ENCODE measurements at regions not wholly inside any gene's neighbourhood (a gene's known extent, or its start where the extent isn't known, plus 50 kb on each side); places are given as distances from the start of the nearest gene placed in this dataset.

GRCh38 chr6:92708945-92709344 lies 710.4 kb downstream of the EPHA7 start:
- Histone ChIP-seq H4K20me1 (no peaks in the 10 kb centered on the region), H3K27ac (no peak overlapping the region), H3K9ac (no peak overlapping the region), H3K4me1 (no peaks in the 10 kb centered on the region), H3K4me3 (no peak overlapping the region), H3K4me2 (no peak overlapping the region), H3K36me3 (no peaks in the 10 kb centered on the region), H3K27me3 (no peaks in the 10 kb centered on the region), H3K9me3 (replicated peaks in 1 of 11) (no peaks in the 10 kb centered on the region)
- TF ChIP-seq Cebpa-rat (IDR thresholded peaks at IDR 0.05) = no peak

- Histone ChIP-seq H3K27ac (no peak overlapping the region), H3K9me3 (replicated peaks in 1 of 11) (no peaks in the 10 kb centered on the region), H3K4me3 (no peak overlapping the region), H3K4me1 (no peaks in the 10 kb centered on the region), H3K36me3 (no peaks in the 10 kb centered on the region), H3K27me3 (no peaks in the 10 kb centered on the region), H3K9ac (no peak overlapping the region), H4K20me1 (no peaks in the 10 kb centered on the region), H3K4me2 (no peak overlapping the region)
- TF ChIP-seq Cebpa-rat (IDR thresholded peaks at IDR 0.05) = no peak
Measured at GRCh38 chr6:92708270-92708669, 711.1 kb downstream of the EPHA7 start.

GRCh38 chr6:92706976-92707375 lies 712.4 kb downstream of the EPHA7 start:
- Histone ChIP-seq H3K27ac (no peak overlapping the region), H3K4me2 (no peak overlapping the region)
- no peak for TF ChIP-seq Cebpa-rat (IDR thresholded peaks at IDR 0.05)

GRCh38 chr6:92701425-92702096 lies 717.8 kb downstream of the EPHA7 start:
- Histone ChIP-seq H3K36me3 (no peaks in the 10 kb centered on the region), H3K4me1 (peaks cover 0 to 17% (median 12%) of the 10 kb centered on the region in 10 experiments; a peak in 12 of 20 replicates), H3K27ac (peak overlapping the region in 1 of 11 experiments; percentile 15; a peak in 2 of 22 replicates), H3K9me3 (replicated peaks in 1 of 11) (no peaks in the 10 kb centered on the region; a peak in 1 of 22 replicates), H3K27me3 (no peaks in the 10 kb centered on the region), H3K4me2 (peak overlapping the region in 8 of 11 experiments; percentile 39 to 75 (median 54); a peak in 12 of 22 replicates), H3K9ac (no peak overlapping the region), H4K20me1 (no peaks in the 10 kb centered on the region), H3K4me3 (no peak overlapping the region)
- no peak for TF ChIP-seq Cebpa-rat (IDR thresholded peaks at IDR 0.05)

More at GRCh38 chr6:92706976-92707375, 712.4 kb downstream of the EPHA7 start:
- Histone ChIP-seq H3K9ac (no peak overlapping the region), H3K9me3 (replicated peaks in 1 of 11) (no peaks in the 10 kb centered on the region), H3K27me3 (no peaks in the 10 kb centered on the region), H3K36me3 (no peaks in the 10 kb centered on the region), H3K4me3 (no peak overlapping the region), H4K20me1 (no peaks in the 10 kb centered on the region), H3K4me1 (peaks cover 0 to 6% (median 0%) of the 10 kb centered on the region in 10 experiments; a peak in 4 of 20 replicates)

GRCh38 chr6:92700411-92700810 lies 718.9 kb downstream of the EPHA7 start:
- Histone ChIP-seq H3K9me3 (replicated peaks in 1 of 11) (no peaks in the 10 kb centered on the region; a peak in 1 of 22 replicates), H3K36me3 (no peaks in the 10 kb centered on the region), H3K4me3 (no peak overlapping the region), H3K4me1 (peaks cover 0 to 17% (median 12%) of the 10 kb centered on the region in 10 experiments; a peak in 12 of 20 replicates), H3K9ac (no peak overlapping the region), H3K4me2 (peak overlapping the region in 2 of 11 experiments; percentile 8 to 53; a peak in 5 of 22 replicates), H3K27ac (no peak overlapping the region; a peak in 1 of 22 replicates), H4K20me1 (no peaks in the 10 kb centered on the region), H3K27me3 (no peaks in the 10 kb centered on the region)
- TF ChIP-seq Cebpa-rat (IDR thresholded peaks at IDR 0.05) = no peak

GRCh38 chr6:92690997-92691599 lies 728.3 kb downstream of the EPHA7 start:
- Histone ChIP-seq H3K4me2 (peak overlapping the region in 10 of 11 experiments; percentile 3 to 49 (median 23); a peak in 13 of 22 replicates), H3K9ac (no peak overlapping the region), H3K36me3 (peaks cover 0 to 6% (median 0%) of the 10 kb centered on the region in 11 experiments; a peak in 1 of 22 replicates), H3K27me3 (no peaks in the 10 kb centered on the region), H3K4me1 (peaks cover 28 to 56% (median 49%) of the 10 kb centered on the region in 10 experiments), H3K9me3 (replicated peaks in 1 of 11) (peaks cover 6 to 54% (median 36%) of the 10 kb centered on the region in 11 experiments; a peak in 17 of 22 replicates), H3K4me3 (no peak overlapping the region; a peak in 1 of 20 replicates), H4K20me1 (no peaks in the 10 kb centered on the region), H3K27ac (peak overlapping the region; percentile 30 to 94 (median 83); a peak in 19 of 22 replicates)
- TF ChIP-seq Cebpa-rat (IDR thresholded peaks at IDR 0.05) = no peak

GRCh38 chr6:92688342-92688741 lies 731.0 kb downstream of the EPHA7 start:
- H3K27ac ChIP-seq = peak overlapping the region; percentile 83 to 96 (median 91)
- peaks cover 0 to 6% (median 0%) of the 10 kb centered on the region in 11 experiments; a peak in 1 of 22 replicates for H3K36me3 ChIP-seq
- H3K4me1 ChIP-seq = peaks cover 35 to 68% (median 61%) of the 10 kb centered on the region in 10 experiments
- H4K20me1 ChIP-seq = no peaks in the 10 kb centered on the region
- no peaks in the 10 kb centered on the region for H3K27me3 ChIP-seq
- H3K9ac ChIP-seq = peak overlapping the region; percentile 57 to 85 (median 71); a peak in 21 of 22 replicates
- H3K4me2 ChIP-seq = peak overlapping the region; percentile 36 to 76 (median 58); a peak in 19 of 22 replicates
- TF ChIP-seq Cebpa-rat (IDR thresholded peaks at IDR 0.05) = peak in 5 of 11 experiments; percentile 9 to 66 (median 39); a peak in 6 of 22 replicates
- peaks cover 6 to 80% (median 48%) of the 10 kb centered on the region in 11 experiments; a peak in 18 of 22 replicates for H3K9me3 ChIP-seq (replicated peaks in 1 of 11)
- H3K4me3 ChIP-seq = peak overlapping the region in 1 of 10 experiments; percentile 36; a peak in 5 of 20 replicates

- TF ChIP-seq Cebpa-rat (IDR thresholded peaks at IDR 0.05) = no peak
- Histone ChIP-seq H3K27me3 (no peaks in the 10 kb centered on the region), H3K4me1 (peaks cover 43 to 74% (median 65%) of the 10 kb centered on the region in 10 experiments), H3K4me3 (no peak overlapping the region; a peak in 2 of 20 replicates), H4K20me1 (no peaks in the 10 kb centered on the region), H3K36me3 (peaks cover 0 to 6% (median 0%) of the 10 kb centered on the region in 11 experiments; a peak in 1 of 22 replicates), H3K4me2 (peak overlapping the region; percentile 22 to 71 (median 51); a peak in 20 of 22 replicates), H3K9me3 (replicated peaks in 1 of 11) (peaks cover 6 to 80% (median 47%) of the 10 kb centered on the region in 11 experiments; a peak in 18 of 22 replicates), H3K9ac (peak overlapping the region in 10 of 11 experiments; percentile 45 to 76 (median 66); a peak in 18 of 22 replicates), H3K27ac (peak overlapping the region; percentile 83 to 96 (median 91))
Measured at GRCh38 chr6:92687278-92687677, 732.1 kb downstream of the EPHA7 start.

GRCh38 chr6:92684386-92684785 lies 735.0 kb downstream of the EPHA7 start:
- Histone ChIP-seq H3K9me3 (replicated peaks in 1 of 11) (peaks cover 0 to 63% (median 32%) of the 10 kb centered on the region in 11 experiments; a peak in 18 of 22 replicates), H3K4me3 (no peak overlapping the region), H3K27ac (peak overlapping the region in 8 of 11 experiments; percentile 7 to 96 (median 90); a peak in 10 of 22 replicates), H3K4me1 (peaks cover 31 to 51% (median 42%) of the 10 kb centered on the region in 10 experiments), H3K9ac (no peak overlapping the region), H4K20me1 (no peaks in the 10 kb centered on the region), H3K4me2 (0 out of 22 replicates have a peak overlapping the region, but pooled peaks of 2 of the 11 experiments have one; percentile 5 to 56), H3K27me3 (no peaks in the 10 kb centered on the region), H3K36me3 (no peaks in the 10 kb centered on the region)
- no peak for TF ChIP-seq Cebpa-rat (IDR thresholded peaks at IDR 0.05)

Data from BLaER1 treated with 17β-estradiol and CSF1 and Interleukin-3, amounts not matched to agents 10 nM and 100 nM (cell line).